Neural cell (in vitro differentiated cells): ENCODE measurements at regions not wholly inside any gene's neighbourhood (a gene's known extent, or its start where the extent isn't known, plus 50 kb on each side); places are given as distances from the start of the nearest gene placed in this dataset.

Experiments used
- H2AFZ ChIP-seq: fragments of 200-600, 300-800 bp; sonication (generic), shearing (Covaris generic); 2 replicates; pipeline ENCODE4 v1.6.0; 2014; ENCODE audit warnings: low read depth, mild to moderate bottlenecking, antibody characterized with exemption, low read length, moderate library complexity
- H3F3A ChIP-seq: fragments of 200-600 bp; shearing (Covaris generic); 2 replicates; pipeline ENCODE4 v1.6.1; 2016; ENCODE audit warnings: mild to moderate bottlenecking, moderate library complexity, mixed read lengths, antibody characterized with exemption, low read length; ENCODE audit not compliant: insufficient read depth, poor library complexity, severe bottlenecking
- H3K27ac ChIP-seq: fragments of 200-600, 300-800 bp; sonication (generic), shearing (Covaris generic); 2 replicates; pipeline ENCODE4 v1.5.1; 2014; ENCODE audit warnings: mild to moderate bottlenecking, low read length, moderate library complexity
- H3K27me3 ChIP-seq: fragments of 300-800, 200-600 bp; sonication (generic), shearing (Covaris generic); 2 replicates; pipeline ENCODE4 v1.6.0; 2014; ENCODE audit warnings: mild to moderate bottlenecking, low read depth, low read length, moderate library complexity; ENCODE audit not compliant: insufficient read depth
- H3K36me3 ChIP-seq: fragments of 300-800, 200-600 bp; sonication (generic), shearing (Covaris generic); 2 replicates; pipeline ENCODE4 v1.5.1; 2014; ENCODE audit warnings: mild to moderate bottlenecking, antibody characterized with exemption, low read length, moderate library complexity; ENCODE audit not compliant: insufficient read depth
- H3K4me2 ChIP-seq: fragments of 300-800, 200-600 bp; sonication (generic), shearing (Covaris generic); 2 replicates; pipeline ENCODE4 v1.6.0; 2014; ENCODE audit warnings: mild to moderate bottlenecking, low read length
- H3K4me3 ChIP-seq: fragments of 300-800, 200-600 bp; sonication (generic), shearing (Covaris generic); 2 replicates; pipeline ENCODE4 v1.5.1; 2014; ENCODE audit warnings: mild to moderate bottlenecking, low read length, moderate library complexity
- H3K79me2 ChIP-seq: fragments of 200-600 bp; shearing (Covaris generic); replicated peaks from 2 replicates; pipeline ENCODE4 v1.6.0; 2014; ENCODE audit warnings: mild to moderate bottlenecking, low read length, moderate library complexity; ENCODE audit not compliant: insufficient read depth
- H3K9ac ChIP-seq: fragments of 300-800, 200-600 bp; sonication (generic), shearing (Covaris generic); 2 replicates; pipeline ENCODE4 v1.6.1; 2016; ENCODE audit warnings: mild to moderate bottlenecking, low read length, mixed read lengths
- H3K9me2 ChIP-seq: fragments of 200-600 bp; shearing (Covaris generic); 2 replicates; pipeline ENCODE4 v1.6.1; 2016; ENCODE audit warnings: mild to moderate bottlenecking, low read length, mixed read lengths; ENCODE audit not compliant: insufficient read depth
- H3K9me3 ChIP-seq: fragments of 200-600, 300-800 bp; sonication (generic), shearing (Covaris generic); 2 replicates; pipeline ENCODE4 v1.6.1; 2016; ENCODE audit warnings: mild to moderate bottlenecking, mixed run types, low read length, moderate library complexity, mixed read lengths
- H4K20me1 ChIP-seq: fragments of 200-600 bp; shearing (Covaris generic); 2 replicates; pipeline ENCODE4 v1.6.1; 2016; ENCODE audit warnings: mild to moderate bottlenecking, mixed run types; ENCODE audit not compliant: insufficient read depth
- EP300 ChIP-seq: fragments of 450-650 bp; conservative IDR thresholded peaks from 2 replicates; pipeline ENCODE4 v1.6.1; 2014; ENCODE audit warnings: antibody characterized with exemption, mild to moderate bottlenecking, moderate library complexity; ENCODE audit not compliant: poor library complexity, severe bottlenecking
- EZH2 ChIP-seq: fragments of 200-600, 300-800 bp; shearing (Covaris generic), sonication (generic); IDR thresholded peaks from 2 replicates; pipeline ENCODE4 v1.6.1; 2014; ENCODE audit warnings: antibody characterized with exemption, low read length, borderline replicate concordance, mild to moderate bottlenecking; ENCODE audit not compliant: insufficient read depth, poor library complexity, severe bottlenecking
- MXI1 ChIP-seq: fragments of 450-650 bp; conservative IDR thresholded peaks from 2 replicates; pipeline ENCODE4 v1.6.1; 2014; ENCODE audit warnings: antibody characterized with exemption, mild to moderate bottlenecking; ENCODE audit not compliant: poor library complexity, severe bottlenecking
- POLR2AphosphoS5 ChIP-seq: IDR thresholded peaks from 2 replicates; pipeline ENCODE4 v1.6.1; 2012
- RAD21 ChIP-seq: fragments of 450-650 bp; conservative IDR thresholded peaks from 2 replicates; pipeline ENCODE4 v1.6.1; 2014; ENCODE audit warnings: antibody characterized with exemption, mild to moderate bottlenecking, moderate library complexity
- SMC3 ChIP-seq: fragments of 450-650 bp; conservative IDR thresholded peaks from 2 replicates; pipeline ENCODE4 v1.6.1; 2014; ENCODE audit warnings: antibody characterized with exemption, mild to moderate bottlenecking, moderate library complexity; ENCODE audit not compliant: poor library complexity
- TF ChIP-seq, protein P1 (sequence below): IDR thresholded peaks from 2 replicates; pipeline ENCODE4 v1.6.1; 2012; ENCODE audit warnings: borderline replicate concordance
- TF ChIP-seq, protein P2 (sequence below): fragments of 450-650 bp; IDR thresholded peaks from 2 replicates; pipeline ENCODE4 v1.5.1; 2014; ENCODE audit warnings: antibody characterized with exemption, mild to moderate bottlenecking, moderate library complexity; ENCODE audit not compliant: poor library complexity, severe bottlenecking

DNA sequence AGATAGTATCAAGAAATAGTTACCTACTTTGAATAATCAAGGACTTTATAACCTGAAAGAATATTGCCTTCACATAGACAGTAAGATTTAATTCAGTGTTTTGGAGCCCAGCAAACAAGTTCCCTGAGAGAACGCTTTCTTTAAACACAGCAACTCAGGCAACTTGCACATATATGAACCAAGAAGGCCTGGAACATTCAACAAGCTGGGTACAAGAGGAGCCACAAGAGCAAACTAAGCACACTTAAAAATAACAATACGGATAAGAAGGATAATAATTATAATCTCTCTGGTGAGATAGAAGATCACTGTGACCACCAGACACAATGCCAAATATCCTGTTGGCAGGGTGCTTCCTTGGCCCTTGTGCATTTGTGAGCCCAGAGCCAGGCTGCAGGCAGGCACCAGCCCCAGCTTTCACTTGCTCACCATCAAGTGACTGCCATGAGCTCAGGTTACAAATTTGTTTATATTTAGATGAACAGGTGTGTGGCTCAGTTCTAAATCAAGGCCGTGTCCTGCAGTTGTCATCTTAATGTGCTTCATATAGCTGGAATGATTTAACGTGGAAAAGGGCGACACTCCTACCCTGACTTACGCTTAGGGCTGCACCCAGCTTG lies 446.6 kb downstream of the IRS1 start:
- Histone ChIP-seq H2AFZ (no peak overlapping the region), H3K9me2 (no peaks in the 10 kb centered on the region), H3K79me2 (no peaks in the 10 kb centered on the region), H3K27me3 (no peaks in the 10 kb centered on the region), H3F3A (no peaks in the 10 kb centered on the region), H3K9ac (no peak overlapping the region), H3K9me3 (no peaks in the 10 kb centered on the region), H3K36me3 (no peaks in the 10 kb centered on the region), H3K27ac (no peak overlapping the region), H4K20me1 (no peaks in the 10 kb centered on the region), H3K4me3 (no peak overlapping the region), H3K4me2 (no peak overlapping the region)
- TF ChIP-seq, protein P1, sequence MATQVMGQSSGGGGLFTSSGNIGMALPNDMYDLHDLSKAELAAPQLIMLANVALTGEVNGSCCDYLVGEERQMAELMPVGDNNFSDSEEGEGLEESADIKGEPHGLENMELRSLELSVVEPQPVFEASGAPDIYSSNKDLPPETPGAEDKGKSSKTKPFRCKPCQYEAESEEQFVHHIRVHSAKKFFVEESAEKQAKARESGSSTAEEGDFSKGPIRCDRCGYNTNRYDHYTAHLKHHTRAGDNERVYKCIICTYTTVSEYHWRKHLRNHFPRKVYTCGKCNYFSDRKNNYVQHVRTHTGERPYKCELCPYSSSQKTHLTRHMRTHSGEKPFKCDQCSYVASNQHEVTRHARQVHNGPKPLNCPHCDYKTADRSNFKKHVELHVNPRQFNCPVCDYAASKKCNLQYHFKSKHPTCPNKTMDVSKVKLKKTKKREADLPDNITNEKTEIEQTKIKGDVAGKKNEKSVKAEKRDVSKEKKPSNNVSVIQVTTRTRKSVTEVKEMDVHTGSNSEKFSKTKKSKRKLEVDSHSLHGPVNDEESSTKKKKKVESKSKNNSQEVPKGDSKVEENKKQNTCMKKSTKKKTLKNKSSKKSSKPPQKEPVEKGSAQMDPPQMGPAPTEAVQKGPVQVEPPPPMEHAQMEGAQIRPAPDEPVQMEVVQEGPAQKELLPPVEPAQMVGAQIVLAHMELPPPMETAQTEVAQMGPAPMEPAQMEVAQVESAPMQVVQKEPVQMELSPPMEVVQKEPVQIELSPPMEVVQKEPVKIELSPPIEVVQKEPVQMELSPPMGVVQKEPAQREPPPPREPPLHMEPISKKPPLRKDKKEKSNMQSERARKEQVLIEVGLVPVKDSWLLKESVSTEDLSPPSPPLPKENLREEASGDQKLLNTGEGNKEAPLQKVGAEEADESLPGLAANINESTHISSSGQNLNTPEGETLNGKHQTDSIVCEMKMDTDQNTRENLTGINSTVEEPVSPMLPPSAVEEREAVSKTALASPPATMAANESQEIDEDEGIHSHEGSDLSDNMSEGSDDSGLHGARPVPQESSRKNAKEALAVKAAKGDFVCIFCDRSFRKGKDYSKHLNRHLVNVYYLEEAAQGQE = no peak
- TF ChIP-seq EZH2 (no peak), EP300 (no peak), POLR2AphosphoS5 (no peak)

DNA sequence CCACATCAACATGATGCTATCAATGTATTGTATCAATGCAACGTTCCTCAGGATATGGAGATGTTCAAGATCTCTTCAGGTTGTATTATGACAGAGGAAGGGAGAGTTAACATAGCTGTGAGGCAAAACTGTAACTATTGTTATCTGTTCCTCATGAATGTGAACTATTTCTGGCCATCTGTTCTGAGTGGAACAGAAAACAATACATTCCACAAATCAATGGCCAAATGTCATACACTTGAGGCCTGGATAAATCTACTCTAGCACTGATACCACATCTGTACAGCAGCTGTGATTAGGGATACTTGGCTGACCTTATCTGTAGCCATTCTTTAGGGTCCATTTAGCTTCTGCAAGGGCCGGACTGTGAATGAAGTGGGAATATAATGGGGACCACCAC lies 447.9 kb downstream of the IRS1 start:
- H2AFZ ChIP-seq = no peak overlapping the region
- H3K9me2 ChIP-seq = no peaks in the 10 kb centered on the region
- H3K27me3 ChIP-seq = no peaks in the 10 kb centered on the region
- no peaks in the 10 kb centered on the region for H3F3A ChIP-seq
- H3K79me2 ChIP-seq = no peaks in the 10 kb centered on the region
- TF ChIP-seq, protein P2, sequence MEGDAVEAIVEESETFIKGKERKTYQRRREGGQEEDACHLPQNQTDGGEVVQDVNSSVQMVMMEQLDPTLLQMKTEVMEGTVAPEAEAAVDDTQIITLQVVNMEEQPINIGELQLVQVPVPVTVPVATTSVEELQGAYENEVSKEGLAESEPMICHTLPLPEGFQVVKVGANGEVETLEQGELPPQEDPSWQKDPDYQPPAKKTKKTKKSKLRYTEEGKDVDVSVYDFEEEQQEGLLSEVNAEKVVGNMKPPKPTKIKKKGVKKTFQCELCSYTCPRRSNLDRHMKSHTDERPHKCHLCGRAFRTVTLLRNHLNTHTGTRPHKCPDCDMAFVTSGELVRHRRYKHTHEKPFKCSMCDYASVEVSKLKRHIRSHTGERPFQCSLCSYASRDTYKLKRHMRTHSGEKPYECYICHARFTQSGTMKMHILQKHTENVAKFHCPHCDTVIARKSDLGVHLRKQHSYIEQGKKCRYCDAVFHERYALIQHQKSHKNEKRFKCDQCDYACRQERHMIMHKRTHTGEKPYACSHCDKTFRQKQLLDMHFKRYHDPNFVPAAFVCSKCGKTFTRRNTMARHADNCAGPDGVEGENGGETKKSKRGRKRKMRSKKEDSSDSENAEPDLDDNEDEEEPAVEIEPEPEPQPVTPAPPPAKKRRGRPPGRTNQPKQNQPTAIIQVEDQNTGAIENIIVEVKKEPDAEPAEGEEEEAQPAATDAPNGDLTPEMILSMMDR = no peak
- TF ChIP-seq RAD21 (no peak), SMC3 (no peak), EP300 (no peak), MXI1 (no peak)
- TF ChIP-seq, protein P1 = no peak
- no peaks in the 10 kb centered on the region for H3K36me3 ChIP-seq
- H4K20me1 ChIP-seq = no peaks in the 10 kb centered on the region
- no peak overlapping the region for H3K4me3 ChIP-seq
- no peak overlapping the region for H3K27ac ChIP-seq
- no peak overlapping the region for H3K9ac ChIP-seq
- H3K4me2 ChIP-seq = no peak overlapping the region
- no peaks in the 10 kb centered on the region for H3K9me3 ChIP-seq
